HG03354 (cell line): ENCODE measurements at regions not wholly inside any gene's neighbourhood (a gene's known extent, or its start where the extent isn't known, plus 50 kb on each side); places are given as distances from the start of the nearest gene placed in this dataset.

Experiments used
- ATAC-seq: cut with Tn5 transposase; IDR thresholded peaks from one replicate; pipeline ENCODE4 v1.9.1; 2021; ENCODE audit warnings: mild to moderate bottlenecking; ENCODE audit not compliant: unreplicated experiment, poor library complexity, severe bottlenecking

DNA sequence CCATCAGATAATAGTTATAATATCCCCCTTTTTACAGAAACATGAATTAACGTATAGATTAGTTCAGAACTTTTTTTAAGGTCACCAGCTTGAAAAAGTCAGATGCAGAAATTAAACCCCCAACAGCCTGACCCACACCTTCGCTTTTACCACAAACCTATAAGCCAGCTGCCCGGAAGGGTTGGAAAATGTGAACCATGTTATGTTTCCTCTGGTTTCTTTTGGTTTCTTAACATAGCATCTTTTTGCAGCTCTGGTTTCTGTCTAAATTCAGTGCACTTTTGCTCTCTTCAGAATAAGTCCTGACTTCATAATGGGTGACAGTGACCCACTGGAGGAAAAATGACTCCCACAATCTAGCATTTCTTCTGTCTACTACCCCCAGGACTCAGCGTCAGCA is 381.7 kb upstream of the DDX18 start:
- ATAC-seq, result no peak

DNA sequence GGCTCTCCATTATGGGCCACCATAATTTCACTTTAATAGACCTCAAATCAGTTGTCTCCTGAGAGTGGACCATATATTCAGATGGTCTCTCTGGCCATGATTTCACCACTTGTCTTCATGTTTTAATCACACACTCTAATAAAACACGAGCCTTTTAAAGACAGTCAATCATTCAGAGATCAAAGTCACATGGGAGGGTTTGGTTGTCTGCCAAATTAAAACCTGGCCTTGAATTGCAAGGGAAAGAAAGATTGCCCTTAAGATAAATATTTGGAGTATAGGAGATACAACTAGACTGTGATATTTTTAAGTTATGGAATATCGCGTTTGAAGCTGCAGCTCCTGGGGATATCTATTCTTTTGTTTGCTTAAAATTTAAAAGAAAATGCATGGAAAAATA is 377.8 kb upstream of the DDX18 start:
- ATAC-seq, result no peak

DNA sequence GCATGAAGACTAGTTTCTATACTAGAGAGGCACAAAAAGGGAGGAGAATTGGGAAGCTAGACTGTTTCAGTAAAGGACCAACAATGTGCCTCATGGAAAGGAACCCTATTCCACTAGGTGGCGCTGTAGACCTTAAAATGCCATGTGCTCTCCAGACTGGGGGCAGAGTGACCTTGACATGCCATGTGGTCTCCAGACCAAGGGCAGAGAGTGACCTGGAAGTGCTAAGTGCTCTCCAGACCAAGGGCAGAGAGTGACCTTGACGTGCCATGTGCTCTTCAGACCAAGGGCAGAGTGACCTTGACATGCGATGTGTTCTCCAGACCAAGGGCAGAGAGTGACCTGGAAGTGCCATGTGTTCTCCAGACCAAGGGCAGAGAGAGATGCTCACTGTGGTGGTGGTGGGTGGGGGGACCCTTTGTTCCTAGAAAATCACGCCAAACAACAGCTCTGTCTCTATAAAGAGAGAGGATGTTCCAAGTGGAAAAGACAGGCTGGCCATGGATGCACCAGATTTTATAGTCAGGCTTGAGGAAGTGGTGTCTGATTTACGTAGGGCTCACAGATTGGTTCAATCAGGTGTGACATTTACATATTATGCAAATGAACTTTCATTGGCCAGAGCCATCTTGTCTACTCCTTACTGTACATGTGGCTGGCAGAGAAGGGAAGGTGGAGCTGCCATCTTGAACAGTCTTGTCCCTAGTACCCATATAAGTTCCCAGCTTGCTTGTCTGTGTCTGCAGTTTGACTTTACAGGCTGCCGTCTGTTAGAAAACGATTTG is 344.0 kb upstream of the DDX18 start:
- ATAC-seq, result peak; percentile 83

DNA sequence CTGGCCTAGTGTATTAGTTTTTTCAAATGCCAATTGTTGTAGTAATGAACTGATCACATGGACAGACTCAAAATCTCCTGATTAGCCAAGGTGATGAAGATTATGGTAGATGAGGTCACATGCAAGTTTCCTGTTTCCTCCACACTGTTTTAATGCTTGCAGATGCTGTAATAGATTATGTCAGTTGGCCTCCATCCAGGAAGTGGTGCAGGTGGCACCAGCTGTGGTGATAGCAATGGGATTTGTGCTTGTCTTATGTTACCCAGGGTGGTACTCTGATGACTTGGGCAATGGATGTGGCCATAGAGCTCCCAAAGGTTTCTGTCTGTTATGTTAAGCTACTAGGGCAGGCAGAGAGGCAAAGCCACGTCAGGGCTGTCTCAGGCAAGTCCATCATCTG is 332.9 kb upstream of the DDX18 start:
- no peak for ATAC-seq

DNA sequence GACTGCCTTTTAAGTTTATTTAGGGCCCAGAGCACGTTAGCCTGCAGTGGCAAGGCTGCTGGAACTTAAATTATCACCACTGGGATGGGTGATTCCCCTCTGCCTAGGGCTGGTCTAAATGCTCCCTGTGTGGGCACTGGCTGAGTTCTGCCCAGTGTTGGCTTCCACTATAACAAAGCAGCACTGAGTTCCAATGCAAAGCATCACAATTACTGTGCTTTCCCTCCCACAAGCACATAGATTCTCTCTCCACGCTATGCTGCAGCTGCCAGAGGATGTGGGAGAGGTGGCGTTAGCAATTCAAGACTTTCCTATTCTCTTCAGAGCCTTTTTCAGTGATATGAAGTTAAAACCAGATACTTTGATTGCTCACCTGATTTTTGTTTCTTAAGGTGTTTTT is 328.9 kb upstream of the DDX18 start:
- ATAC-seq, result no peak

DNA sequence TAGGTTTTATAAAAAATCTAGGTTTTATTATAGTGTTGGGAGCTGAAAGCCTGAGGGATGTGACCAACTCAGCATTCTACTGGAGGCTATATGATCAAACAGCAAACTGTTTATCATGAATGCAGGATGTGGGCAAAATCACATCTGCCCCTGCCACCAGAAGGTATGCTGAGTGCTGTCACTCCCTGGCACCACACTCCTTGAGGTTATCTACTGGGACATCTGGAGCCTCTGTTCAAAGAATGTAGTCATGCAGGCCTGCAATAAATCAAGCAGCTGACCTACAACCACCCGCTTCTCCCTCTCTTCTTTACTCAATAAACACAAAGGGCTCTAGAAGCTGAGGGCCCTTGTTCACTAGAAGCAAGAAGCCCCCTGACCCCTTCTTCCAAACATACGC is 328.4 kb upstream of the DDX18 start:
- no peak for ATAC-seq

DNA sequence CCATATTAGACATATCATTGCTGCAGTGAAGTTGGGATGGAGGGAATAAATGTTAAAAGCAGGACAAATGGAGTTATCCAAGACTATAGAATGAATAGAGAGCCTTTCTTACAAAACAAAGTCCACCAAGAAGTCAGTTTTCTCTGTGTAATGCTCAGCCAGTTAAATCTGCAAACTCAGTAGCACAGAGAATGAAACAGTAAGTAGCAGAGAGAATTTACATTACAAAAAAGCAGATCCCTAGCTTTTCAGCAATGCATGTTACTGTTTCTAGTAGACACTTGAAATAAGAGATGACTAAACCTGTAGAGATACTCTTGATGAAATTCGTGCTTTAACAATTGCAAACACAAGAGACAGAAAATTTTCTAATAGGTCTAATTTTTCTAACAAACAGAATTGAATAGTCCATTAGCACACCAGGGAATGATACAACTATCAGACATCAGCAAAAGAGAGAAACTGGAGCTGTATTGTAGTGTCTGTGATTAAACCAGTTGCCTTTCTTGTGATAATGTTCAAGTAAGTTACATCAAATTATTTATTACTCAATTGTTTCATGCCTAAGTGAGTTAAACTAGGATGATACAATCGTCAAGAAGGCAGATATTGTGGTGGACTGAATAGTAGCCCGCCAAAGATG is 322.2 kb upstream of the DDX18 start:
- no peak for ATAC-seq

DNA sequence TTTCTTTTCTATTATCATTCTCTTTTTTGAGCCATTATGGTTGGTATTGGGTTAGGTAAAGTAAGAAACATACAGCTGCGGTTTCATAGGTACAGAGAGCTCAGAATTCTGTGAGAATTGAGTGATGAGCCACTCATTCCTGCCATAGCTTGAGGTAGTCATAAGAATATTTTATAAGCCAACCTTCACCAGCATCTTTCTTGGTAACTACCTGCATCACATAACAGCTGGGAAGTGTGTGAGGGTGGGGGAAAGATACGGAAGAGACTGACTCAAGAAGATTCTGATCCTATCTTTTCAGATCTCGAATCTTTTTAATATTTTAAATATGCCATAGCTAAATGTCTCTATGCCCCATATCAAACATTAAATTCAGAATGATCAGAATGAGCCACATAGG is 313.8 kb upstream of the DDX18 start:
- no peak for ATAC-seq

DNA sequence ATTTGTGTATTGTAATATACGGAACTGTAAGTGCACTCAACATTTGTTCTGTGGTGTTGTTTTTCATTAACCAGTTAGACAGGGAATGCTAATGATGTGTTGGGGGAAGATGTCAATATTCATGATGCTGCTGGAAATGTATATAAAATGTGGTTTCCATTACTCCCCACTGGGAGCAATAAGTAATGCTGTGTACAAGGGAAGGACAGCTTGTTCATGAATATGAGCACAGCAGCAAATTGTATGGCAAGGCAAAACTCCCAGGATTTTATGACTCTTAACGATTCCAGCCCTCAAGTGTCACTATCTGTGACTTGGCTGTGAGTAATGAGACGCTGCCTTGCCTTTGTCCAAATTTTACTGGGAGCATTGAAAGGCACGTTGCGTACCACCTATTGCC is 312.4 kb upstream of the DDX18 start:
- ATAC-seq, result no peak

DNA sequence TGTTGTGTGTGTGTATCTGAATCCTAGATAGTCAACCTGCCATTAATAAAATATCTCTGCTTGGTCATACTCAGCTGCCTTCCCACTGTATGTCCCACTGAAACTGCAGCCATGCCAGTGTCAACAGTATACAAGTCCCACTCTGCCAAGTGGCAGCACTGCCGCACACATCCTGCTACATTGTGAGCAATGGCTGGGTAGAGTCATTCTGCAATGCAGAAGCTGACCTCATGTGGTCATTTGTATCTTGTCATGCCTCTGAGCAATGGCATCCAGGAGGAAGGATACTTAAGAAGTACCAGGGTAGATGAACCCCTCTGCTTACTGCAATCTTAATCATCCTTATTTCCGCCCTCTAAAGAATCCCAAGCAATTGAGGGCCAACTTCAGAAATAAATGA is 302.2 kb upstream of the DDX18 start:
- no peak for ATAC-seq

DNA sequence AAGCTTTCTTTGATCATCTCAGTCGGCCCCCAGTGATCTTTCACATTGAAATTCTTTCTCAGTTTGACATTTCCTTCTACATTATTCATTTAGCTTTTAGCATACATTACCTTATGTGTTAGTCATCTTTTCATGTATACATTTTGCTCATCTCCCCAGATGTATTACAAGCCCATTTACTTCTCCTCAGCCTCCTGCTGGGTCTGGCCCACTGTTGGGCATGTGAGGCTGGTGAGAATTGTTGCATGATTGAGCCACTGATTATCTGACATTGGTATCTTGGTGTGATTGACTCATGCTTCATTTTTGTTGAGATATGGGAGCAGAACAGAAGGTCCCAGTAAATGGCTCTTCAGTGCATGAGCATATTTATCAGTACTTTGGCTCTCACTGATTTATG is 300.1 kb upstream of the DDX18 start:
- ATAC-seq, result no peak

DNA sequence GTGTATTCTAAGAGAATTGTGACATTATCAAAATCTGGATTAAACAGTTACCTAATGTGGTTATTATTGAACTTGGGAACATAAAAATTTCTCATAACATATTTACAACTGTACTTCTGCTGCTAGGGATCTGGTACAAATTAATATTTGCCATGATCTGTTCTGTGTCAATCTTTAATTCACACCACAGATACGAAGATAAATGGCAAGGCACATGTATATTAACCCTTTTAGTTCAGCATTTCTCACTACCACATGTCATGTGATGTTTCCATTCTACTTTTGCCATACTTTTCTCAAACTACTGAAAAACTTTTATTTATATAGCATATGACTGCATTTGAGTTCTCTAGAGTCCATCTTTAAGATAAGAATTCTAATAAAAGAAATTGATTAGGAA is 295.3 kb upstream of the DDX18 start:
- no peak for ATAC-seq

DNA sequence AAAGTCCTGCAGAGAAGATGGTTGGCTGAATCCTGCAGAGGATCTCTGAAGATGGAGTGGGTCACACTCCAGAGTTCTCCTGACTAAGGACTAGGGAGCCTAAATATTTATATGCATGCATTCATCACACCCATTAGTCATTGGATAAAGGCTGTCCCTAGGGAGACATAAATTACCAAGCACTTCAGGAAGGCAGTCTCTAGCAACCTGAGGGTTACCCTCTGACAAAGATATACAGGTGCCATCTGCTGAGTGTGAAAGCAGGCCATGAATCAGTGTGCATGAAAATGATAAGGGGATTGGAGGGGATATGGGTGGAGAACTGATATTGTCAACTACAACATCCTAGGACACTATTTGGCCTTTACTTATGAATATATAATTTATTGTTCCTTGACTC is 294.8 kb upstream of the DDX18 start:
- no peak for ATAC-seq

DNA sequence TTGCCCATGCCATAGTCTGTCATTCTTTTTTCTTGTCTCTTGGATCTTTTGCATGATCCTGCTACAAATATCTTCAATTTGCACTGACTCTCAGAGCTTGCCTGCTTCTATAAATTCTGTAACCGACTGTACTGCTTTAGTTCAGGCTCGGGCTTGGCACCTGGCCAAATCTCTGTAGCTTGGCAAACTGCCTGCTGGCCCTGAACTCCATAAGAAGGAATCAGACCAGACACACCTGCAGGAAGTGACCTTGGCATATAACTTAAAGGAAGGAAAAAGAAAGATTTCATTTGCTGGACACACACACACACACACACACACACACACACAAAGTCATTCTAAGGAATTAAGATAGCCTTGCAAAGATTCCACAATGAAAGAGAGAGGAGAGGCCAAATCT is 291.2 kb upstream of the DDX18 start:
- no peak for ATAC-seq

DNA sequence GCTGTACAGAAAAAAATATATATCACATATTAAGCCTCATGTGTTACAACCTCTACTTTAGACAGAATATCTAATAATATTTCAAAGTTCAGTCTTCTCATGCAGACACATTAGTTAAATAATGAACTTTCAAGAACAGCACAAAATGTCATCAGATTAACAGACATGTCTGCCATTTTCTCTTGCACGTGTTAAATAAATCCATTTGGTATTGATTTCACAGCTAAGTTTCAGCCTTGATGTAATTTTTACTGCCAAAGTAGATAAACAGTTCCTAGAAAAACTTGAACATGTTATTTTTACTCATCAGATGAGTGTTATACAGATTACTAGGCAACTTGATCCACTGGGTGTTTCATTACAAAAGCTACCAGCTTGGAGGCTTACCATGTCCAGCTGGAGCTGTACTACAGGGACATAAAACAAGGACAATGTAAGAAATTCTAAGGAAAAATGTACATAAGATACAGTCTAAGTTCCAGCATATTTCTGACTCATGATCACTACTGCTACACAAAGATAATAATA is 290.7 kb upstream of the DDX18 start:
- no peak for ATAC-seq

DNA sequence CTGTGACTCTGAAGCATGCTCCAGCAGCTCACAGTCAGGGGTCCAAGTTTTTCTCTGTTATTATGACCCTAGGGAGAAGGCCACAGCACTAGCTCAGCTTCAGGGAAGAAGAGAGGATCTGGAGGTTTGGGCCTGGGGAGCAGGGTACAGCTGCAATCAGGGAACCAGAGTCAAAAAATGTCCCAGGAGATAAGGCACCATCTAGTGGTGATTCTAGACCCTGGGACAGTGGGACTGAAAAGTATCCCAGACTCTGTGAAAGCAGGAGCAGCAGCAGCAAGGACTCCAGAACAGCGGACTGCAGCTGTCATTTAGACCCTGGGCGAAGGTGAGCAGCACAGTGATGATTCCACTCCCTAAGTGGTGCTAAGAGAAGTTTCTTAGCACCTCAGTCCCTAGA is 278.4 kb upstream of the DDX18 start:
- ATAC-seq, result no peak

DNA sequence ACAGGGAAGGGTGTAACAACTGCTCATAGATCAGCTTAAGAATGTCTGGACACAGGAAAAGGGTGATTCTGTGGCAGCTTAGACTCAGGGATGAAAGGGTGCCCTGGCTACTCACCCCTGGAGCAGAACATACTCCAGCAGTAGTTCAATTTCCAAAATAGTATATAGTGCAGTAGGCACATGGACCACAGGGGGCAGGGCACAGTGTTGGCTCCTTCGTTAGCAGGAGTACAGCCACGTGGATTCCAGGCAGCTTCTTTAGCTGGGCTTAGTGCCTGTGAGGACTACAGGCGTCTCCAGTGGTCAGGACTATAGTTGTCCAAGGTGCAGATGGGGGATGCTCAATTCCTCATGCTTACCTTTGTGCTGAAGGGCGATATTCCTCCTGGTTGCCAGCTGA is 277.5 kb upstream of the DDX18 start:
- no peak for ATAC-seq

DNA sequence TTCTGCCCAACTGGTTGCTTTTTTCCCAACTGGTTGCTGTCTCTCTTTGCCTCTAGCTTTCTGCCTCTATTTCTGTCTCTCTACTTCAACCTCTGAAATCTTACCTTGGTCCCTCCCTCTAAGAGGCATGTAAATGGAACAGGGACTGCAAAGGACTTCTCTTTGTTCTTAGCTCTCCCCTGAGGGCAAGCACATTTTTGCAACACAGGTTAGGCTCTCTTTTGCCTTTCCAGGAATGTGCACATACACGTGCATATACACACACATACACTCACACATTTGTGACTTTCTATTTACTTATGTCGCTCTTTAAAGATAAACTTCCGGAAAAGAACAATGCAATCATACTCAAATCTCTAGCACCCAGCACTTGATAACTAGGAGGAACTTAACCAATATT is 262.6 kb upstream of the DDX18 start:
- ATAC-seq, result no peak

DNA sequence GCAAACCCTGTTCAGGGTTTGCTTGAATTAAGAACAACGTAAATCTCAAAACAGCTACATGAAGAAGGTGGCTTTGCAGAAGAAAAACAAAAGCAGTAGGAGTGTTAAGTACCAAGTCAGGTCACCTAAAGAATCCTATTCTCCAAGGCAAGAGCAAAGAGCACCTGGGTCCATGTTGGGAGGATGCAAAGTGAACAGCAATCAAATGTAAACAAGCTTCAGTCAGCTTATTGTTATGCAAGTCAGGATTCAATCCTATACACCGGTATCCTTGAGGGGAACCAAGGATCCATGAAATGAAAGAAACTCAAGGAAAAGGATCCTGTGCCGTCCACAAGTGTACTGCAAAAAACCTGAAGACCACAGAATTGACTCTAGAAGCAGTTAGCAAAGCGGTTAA is 261.0 kb upstream of the DDX18 start:
- ATAC-seq, result no peak

DNA sequence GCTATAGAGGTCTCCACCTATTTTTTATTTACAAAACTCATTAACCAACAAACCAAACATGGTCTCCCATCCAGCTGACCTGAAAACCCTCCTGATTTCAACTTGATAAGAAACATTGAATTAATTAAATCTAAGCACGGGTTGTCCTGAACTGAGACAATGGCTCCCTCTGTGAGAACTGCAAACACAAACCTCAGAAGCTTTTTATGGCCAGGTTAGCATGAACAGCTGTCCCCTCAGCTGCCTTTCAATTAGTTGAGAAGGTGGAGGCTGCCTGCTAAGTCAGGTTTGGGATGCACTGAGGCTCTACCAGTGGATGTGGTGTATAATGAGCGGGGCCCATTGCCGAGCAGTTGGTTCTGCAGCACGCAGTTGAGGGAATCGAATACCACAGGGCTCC is 258.5 kb upstream of the DDX18 start:
- no peak for ATAC-seq

DNA sequence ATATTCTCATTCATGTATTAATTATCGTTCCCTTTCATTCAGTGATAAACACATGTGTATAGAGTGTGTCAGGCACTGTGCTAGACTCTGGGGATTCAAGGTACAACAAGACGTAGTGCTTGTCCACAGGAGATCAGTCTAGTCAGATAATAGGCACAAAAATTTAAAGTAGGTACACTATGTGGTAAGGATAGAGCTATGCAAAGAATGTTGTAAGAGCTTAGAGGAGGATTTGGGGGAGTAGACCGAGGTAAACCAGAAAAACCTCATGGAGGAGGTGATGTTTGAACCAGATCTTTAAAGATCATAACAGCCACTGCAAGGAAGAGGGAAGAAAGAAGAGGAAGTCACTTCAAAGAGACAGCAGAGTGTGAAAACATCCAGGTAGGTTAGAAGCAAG is 256.9 kb upstream of the DDX18 start:
- no peak for ATAC-seq

DNA sequence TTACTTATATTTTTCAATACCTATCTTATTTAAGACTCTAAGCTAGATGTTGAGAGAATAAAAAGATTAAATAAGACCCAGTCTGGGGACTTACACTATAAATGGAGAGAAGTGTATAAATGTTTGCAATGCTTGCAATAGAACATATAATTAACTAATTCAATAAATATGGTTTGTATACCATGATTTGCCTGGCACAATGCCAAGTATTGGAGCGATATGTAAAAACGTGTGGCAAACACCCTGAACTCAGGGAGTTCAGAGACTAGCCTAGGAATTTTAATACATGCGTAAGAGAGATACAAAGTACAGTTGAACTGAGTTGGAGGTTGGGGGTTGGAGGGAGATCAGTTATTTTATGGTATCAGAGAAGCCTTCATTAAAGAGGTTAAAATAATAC is 251.8 kb upstream of the DDX18 start:
- no peak for ATAC-seq
